ENCODE measurements at regions not wholly inside any gene's neighbourhood (a gene's known extent, or its start where the extent isn't known, plus 50 kb on each side); places are given as distances from the start of the nearest gene placed in this dataset.

DNA sequence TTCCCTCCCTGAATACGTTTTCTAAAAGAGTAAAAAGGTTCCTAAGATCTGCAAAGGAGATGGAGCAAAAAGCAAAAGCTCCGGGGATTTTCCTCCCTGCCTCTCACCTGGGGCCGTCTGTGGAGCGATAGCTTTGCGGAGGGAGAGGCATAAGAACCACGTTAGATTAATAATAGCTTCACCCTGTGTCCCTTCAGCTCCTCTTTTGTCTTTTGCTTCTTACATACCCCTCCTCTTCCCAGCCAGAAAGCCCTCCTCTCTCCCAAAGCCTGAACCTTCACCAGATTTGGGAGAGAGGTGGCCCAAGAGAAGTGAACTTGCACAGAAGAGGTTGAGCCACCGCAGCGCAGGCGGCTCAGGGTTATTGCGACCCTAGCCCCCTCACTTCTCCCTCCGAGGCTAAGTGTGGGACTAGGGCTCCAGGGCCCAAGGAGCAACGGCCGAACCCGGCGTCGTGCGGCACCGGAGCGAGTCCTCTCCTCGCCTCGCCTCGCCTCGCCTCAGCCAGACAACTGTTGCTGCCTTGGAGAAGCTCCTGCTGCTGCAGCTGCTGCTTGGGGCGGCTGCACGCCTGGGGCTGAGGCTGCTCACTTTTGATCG is 97.6 kb upstream of the HSD17B12 start:
- peaks cover 34% of the 10 kb centered on the region for H3K4me1 Mint-ChIP-seq (ENCODE audit: low read depth)
- Histone ChIP-seq H3K4me1 (ENCODE audit: insufficient read depth, low read length) (peaks cover 28% of the 10 kb centered on the region), H3K27me3 (ENCODE audit: control insufficient read depth in 1 of 2, insufficient read depth in 2 of 2, low read length in 2 of 2) (peaks cover 36 to 88% of the 10 kb centered on the region in 2 experiments), H3K9me3 (ENCODE audit: control insufficient read depth in 1 of 2, insufficient read depth in 1 of 2, low read length in 2 of 2) (peaks cover 0 to 18% of the 10 kb centered on the region in 2 experiments), H3K4me3 (ENCODE audit: low read length) (no peak overlapping the region), H3K36me3 (ENCODE audit: insufficient read depth, low read length) (no peaks in the 10 kb centered on the region), H3K27ac (ENCODE audit: low read depth in 1 of 2, low read length in 2 of 2) (no peak overlapping the region)
- H3K27ac Mint-ChIP-seq = no peak overlapping the region
- no peaks in the 10 kb centered on the region for H3K9me3 Mint-ChIP-seq
- no peak for TF ChIP-seq CTCF (IDR thresholded peaks at IDR 0.05)
- H3K36me3 Mint-ChIP-seq (ENCODE audit: low read depth) = no peaks in the 10 kb centered on the region
- ATAC-seq (ENCODE audit: poor library complexity) (no peak), DNase-seq (no peak)
- CTCF ChIA-PET = no interaction called here
- no peak overlapping the region for H3K4me3 Mint-ChIP-seq
- POLR2A ChIA-PET = no interaction called here
- intact Hi-C loops (cut with DNase I, micrococcal nuclease) = no loop called here
- peaks cover 95% of the 10 kb centered on the region for H3K27me3 Mint-ChIP-seq

GRCh38 chr11:43583548-43583947 is 97.0 kb upstream of the HSD17B12 start:
- Histone ChIP-seq H3K9me3 (ENCODE audit: control insufficient read depth in 1 of 2, insufficient read depth in 1 of 2, low read length in 2 of 2) (peaks cover 0 to 18% of the 10 kb centered on the region in 2 experiments), H3K4me1 (ENCODE audit: insufficient read depth, low read length) (peaks cover 28% of the 10 kb centered on the region), H3K27ac (ENCODE audit: low read depth in 1 of 2, low read length in 2 of 2) (no peak overlapping the region), H3K4me3 (ENCODE audit: low read length) (no peak overlapping the region), H3K27me3 (ENCODE audit: control insufficient read depth in 1 of 2, insufficient read depth in 2 of 2, low read length in 2 of 2) (peaks cover 31 to 82% of the 10 kb centered on the region in 2 experiments), H3K36me3 (ENCODE audit: insufficient read depth, low read length) (no peaks in the 10 kb centered on the region)
- H3K9me3 Mint-ChIP-seq = no peaks in the 10 kb centered on the region
- DNase-seq (no peak), ATAC-seq (ENCODE audit: poor library complexity) (no peak)
- CTCF ChIA-PET = no interaction called here
- H3K4me1 Mint-ChIP-seq (ENCODE audit: low read depth) = peaks cover 30% of the 10 kb centered on the region
- POLR2A ChIA-PET = no interaction called here
- H3K27ac Mint-ChIP-seq = no peak overlapping the region
- no peak overlapping the region for H3K4me3 Mint-ChIP-seq
- TF ChIP-seq CTCF (IDR thresholded peaks at IDR 0.05) = no peak
- no peaks in the 10 kb centered on the region for H3K36me3 Mint-ChIP-seq (ENCODE audit: low read depth)
- H3K27me3 Mint-ChIP-seq = peaks cover 93% of the 10 kb centered on the region
- intact Hi-C loops (cut with DNase I, micrococcal nuclease) = no loop called here

DNA sequence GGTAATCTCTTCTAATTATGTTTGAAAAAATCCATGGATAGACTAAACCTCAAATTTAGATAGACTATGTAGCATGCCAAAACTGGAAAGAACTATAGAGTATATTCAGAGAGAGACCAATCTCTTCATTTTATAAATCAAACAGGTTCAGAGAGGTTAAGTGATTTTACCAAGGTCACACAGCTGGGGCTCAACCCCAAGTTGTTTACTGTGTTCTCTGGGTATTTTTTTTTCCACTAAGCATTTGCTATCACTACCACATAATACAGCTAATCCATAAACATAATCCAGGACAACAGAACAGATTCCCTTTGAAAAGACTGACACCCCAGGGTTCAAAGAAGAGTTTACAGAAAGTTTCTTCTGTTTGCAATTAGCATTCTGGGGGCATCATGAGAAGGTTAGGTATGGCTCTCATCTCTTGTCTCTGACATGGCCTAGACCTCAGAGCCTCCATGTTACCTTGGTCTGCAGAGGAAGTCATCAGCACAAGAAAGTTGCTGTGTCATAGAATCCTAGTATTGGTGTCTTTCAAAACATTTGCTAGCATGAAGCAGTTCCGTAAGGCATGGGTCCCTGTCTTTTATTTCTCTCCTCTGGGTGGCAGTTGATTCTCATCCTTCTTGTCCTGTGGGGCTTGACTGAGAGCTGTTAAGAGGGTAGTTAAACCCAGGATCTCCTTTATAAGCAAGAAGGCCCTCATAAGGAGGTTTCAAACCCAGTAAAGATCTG is 94.5 kb upstream of the HSD17B12 start:
- Histone ChIP-seq H3K9me3 (ENCODE audit: control insufficient read depth in 1 of 2, insufficient read depth in 1 of 2, low read length in 2 of 2) (peaks cover 0 to 15% of the 10 kb centered on the region in 2 experiments), H3K27ac (ENCODE audit: low read depth in 1 of 2, low read length in 2 of 2) (no peak overlapping the region), H3K4me3 (ENCODE audit: low read length) (no peak overlapping the region), H3K27me3 (ENCODE audit: control insufficient read depth in 1 of 2, insufficient read depth in 2 of 2, low read length in 2 of 2) (peaks cover 24 to 60% of the 10 kb centered on the region in 2 experiments), H3K36me3 (ENCODE audit: insufficient read depth, low read length) (no peaks in the 10 kb centered on the region), H3K4me1 (ENCODE audit: insufficient read depth, low read length) (peaks cover 14% of the 10 kb centered on the region)
- no peak for TF ChIP-seq CTCF (IDR thresholded peaks at IDR 0.05)
- H3K36me3 Mint-ChIP-seq (ENCODE audit: low read depth) = no peaks in the 10 kb centered on the region
- H3K4me3 Mint-ChIP-seq = no peak overlapping the region
- CTCF ChIA-PET = no interaction called here
- POLR2A ChIA-PET = no interaction called here
- DNase-seq (no peak), ATAC-seq (ENCODE audit: poor library complexity) (no peak)
- peaks cover 11% of the 10 kb centered on the region for H3K4me1 Mint-ChIP-seq (ENCODE audit: low read depth)
- H3K27ac Mint-ChIP-seq = no peak overlapping the region
- peaks cover 84% of the 10 kb centered on the region for H3K27me3 Mint-ChIP-seq
- intact Hi-C loops (cut with DNase I, micrococcal nuclease) = no loop called here
- no peaks in the 10 kb centered on the region for H3K9me3 Mint-ChIP-seq
